ENCODE measurements at regions not wholly inside any gene's neighbourhood (a gene's known extent, or its start where the extent isn't known, plus 50 kb on each side); places are given as distances from the start of the nearest gene placed in this dataset.

GRCh38 chrX:99522450-99522849, 887.6 kb downstream of the PCDH19 start:
- Histone ChIP-seq H3K4me3 (no peak overlapping the region), H3K27ac (no peak overlapping the region), H3K27me3 (replicated peaks; ENCODE audit: insufficient read depth) (no peaks in the 10 kb centered on the region), H3K9me3 (no peaks in the 10 kb centered on the region), H3K4me1 (replicated peaks) (no peaks in the 10 kb centered on the region), H3K36me3 (no peaks in the 10 kb centered on the region)
- DNase-seq (ENCODE audit: low spot score), result no peak
- intact Hi-C loops (cut with DNase I), result no loop called here
- TF ChIP-seq POLR2AphosphoS5 (IDR thresholded peaks at IDR 0.05), result no peak
- TF ChIP-seq CTCF (IDR thresholded peaks at IDR 0.05), result no peak
- TF ChIP-seq POLR2A (IDR thresholded peaks at IDR 0.05), result no peak

- TF ChIP-seq POLR2AphosphoS5 (IDR thresholded peaks at IDR 0.05), result no peak
- no peak for TF ChIP-seq CTCF (IDR thresholded peaks at IDR 0.05)
- no peak for TF ChIP-seq POLR2A (IDR thresholded peaks at IDR 0.05)
- intact Hi-C loops (cut with DNase I), result no loop called here
- Histone ChIP-seq H3K4me3 (no peak overlapping the region), H3K9me3 (no peaks in the 10 kb centered on the region), H3K27me3 (replicated peaks; ENCODE audit: insufficient read depth) (no peaks in the 10 kb centered on the region), H3K27ac (no peak overlapping the region), H3K36me3 (no peaks in the 10 kb centered on the region), H3K4me1 (replicated peaks) (no peaks in the 10 kb centered on the region)
- no peak for DNase-seq (ENCODE audit: low spot score)
Observed at GRCh38 chrX:99507768-99508167, 902.3 kb downstream of the PCDH19 start.

GRCh38 chrX:99495453-99495852, 914.6 kb downstream of the PCDH19 start:
- no peaks in the 10 kb centered on the region for H3K4me1 ChIP-seq (replicated peaks)
- H3K9me3 ChIP-seq, result no peaks in the 10 kb centered on the region
- H3K36me3 ChIP-seq, result no peaks in the 10 kb centered on the region
- 57% methylated on average over 2 of the region's 2 CpGs for WGBS
- H3K4me3 ChIP-seq, result no peak overlapping the region
- no peak overlapping the region for H3K27ac ChIP-seq
- no peak for DNase-seq (ENCODE audit: low spot score)
- TF ChIP-seq POLR2A (IDR thresholded peaks at IDR 0.05) (no peak), CTCF (IDR thresholded peaks at IDR 0.05) (no peak)
- no peaks in the 10 kb centered on the region for H3K27me3 ChIP-seq (replicated peaks; ENCODE audit: insufficient read depth)
- intact Hi-C loops (cut with DNase I), result no loop called here

- Histone ChIP-seq H3K27ac (no peak overlapping the region), H3K36me3 (no peaks in the 10 kb centered on the region), H3K9me3 (no peaks in the 10 kb centered on the region), H3K4me3 (no peak overlapping the region), H3K4me1 (replicated peaks) (no peaks in the 10 kb centered on the region), H3K27me3 (replicated peaks; ENCODE audit: insufficient read depth) (no peaks in the 10 kb centered on the region)
- WGBS, result 96% methylated on average over 2 of the region's 2 CpGs
- no peak for DNase-seq (ENCODE audit: low spot score)
- intact Hi-C loops (cut with DNase I), result no loop called here
- no peak for TF ChIP-seq POLR2AphosphoS5 (IDR thresholded peaks at IDR 0.05)
- no peak for TF ChIP-seq POLR2A (IDR thresholded peaks at IDR 0.05)
- no peak for TF ChIP-seq CTCF (IDR thresholded peaks at IDR 0.05)
Observed at GRCh38 chrX:99494668-99495067, 915.4 kb downstream of the PCDH19 start.

GRCh38 chrX:99480728-99481127, 929.3 kb downstream of the PCDH19 start:
- H3K27ac ChIP-seq, result no peak overlapping the region
- WGBS, result 67% methylated on average over 1 of the region's 1 CpG
- H3K4me3 ChIP-seq, result no peak overlapping the region
- H3K36me3 ChIP-seq, result no peaks in the 10 kb centered on the region
- H3K27me3 ChIP-seq (replicated peaks; ENCODE audit: insufficient read depth), result no peaks in the 10 kb centered on the region
- TF ChIP-seq POLR2AphosphoS5 (IDR thresholded peaks at IDR 0.05) (no peak), POLR2A (IDR thresholded peaks at IDR 0.05) (no peak), CTCF (IDR thresholded peaks at IDR 0.05) (no peak)
- H3K9me3 ChIP-seq, result no peaks in the 10 kb centered on the region
- no peaks in the 10 kb centered on the region for H3K4me1 ChIP-seq (replicated peaks)
- no peak for DNase-seq (ENCODE audit: low spot score)
- intact Hi-C loops (cut with DNase I), result no loop called here
